ENCODE measurements at regions not wholly inside any gene's neighbourhood (a gene's known extent, or its start where the extent isn't known, plus 50 kb on each side); places are given as distances from the start of the nearest gene placed in this dataset.
"Not testable (repeated sequence)": the region's sequence is repeated elsewhere in the genome, so short reads cannot be mapped to it uniquely, and the experiment has no call there.

DNA sequence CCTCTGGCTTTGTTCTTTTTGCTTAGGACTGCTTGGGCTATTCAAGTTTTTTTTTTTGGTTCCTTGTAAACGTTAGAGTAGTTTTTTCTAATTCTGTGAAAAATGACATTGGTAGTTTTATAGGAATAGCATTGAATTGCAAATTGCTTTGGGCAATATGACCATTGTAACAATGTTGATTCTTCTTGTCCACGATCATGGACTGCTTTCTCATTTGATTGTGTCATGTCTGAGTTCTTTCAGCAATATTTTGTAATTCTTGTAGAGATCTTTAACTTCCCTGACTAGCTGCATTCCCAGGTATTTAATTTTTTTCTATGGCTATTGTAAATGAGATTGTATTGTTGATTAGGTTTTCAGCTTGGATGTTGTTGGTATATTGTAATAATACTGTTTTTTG lies 286.2 kb upstream of the C1QTNF3 start:
- not testable (repeated sequence) for DNase-seq (ENCODE audit: low read depth)

DNA sequence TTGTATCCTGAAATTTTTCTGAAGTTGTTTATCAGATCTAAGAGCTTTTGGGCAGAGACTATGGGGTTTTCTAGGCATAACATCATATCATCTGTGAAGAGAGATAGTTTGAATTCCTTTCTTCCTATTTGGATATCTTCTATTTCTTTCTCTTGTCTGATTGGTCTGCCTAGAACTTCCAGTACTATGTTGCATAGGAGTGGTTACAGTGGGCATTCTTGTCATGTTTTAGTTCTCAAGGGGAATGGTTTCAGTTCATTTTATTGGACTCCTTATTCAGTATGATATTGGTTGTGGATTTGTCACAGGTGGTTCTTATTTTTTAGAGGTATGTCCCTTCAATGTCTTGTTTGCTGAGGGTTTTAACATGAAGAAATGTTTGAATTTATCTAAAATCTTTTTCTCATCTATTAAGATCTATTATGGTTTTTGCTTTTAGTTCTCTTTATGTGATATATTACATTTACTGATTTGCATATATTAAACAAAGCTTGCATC lies 286.6 kb upstream of the C1QTNF3 start:
- DNase-seq (ENCODE audit: low read depth), result not testable (repeated sequence)

DNA sequence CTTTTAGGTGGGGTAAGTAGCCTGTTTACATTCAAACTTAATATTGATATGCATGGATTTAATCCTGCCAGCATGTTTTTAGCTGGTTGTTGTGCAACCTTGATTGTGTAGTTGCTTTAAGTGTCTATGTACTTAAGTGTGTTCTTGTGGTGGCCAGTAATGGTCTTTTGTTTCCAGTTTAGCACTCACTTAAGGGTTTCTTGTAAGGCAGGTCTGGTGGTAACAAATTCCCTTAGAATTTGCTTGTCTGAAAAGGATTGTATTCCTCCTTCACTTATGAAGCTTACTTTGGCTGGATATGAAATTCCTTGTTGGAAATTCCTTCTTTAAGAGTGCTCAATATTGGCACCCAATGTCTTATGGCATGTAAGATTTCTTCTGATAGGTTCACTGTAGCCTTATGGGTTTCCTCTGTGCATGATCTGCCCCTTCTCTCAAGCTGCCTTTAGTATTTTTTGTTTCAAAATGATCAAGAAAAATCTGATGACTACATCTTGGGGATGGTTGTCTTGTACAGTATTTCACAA lies 289.0 kb upstream of the C1QTNF3 start:
- DNase-seq (ENCODE audit: low read depth), result not testable (repeated sequence)

DNA sequence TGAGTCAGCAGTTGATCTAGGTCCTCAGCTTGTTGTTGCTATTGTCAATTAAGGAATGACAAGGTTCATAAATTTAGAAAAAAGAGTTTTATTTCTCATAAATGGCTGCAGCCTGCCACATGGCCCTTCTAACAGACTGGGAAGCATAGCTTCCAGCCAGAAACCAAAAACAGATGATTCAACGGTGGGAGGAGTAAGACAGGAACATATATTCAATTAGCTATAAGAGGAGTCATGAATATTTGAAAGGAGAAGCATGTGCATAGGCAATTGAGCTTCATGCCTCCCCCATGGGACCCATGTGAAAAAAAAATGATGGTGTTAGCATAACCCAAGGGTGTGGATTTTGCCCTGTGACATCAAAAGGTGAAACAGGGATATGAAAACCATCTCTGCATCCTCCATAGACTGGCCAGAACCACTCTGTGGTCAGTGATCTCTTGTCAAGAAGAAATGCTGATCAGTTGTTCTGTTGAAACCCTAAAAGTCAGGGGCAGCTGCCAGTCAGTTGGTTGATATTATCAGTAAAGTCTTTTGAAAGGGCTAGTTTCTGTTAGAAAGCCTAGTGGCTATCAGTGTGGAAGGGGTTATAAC lies 296.5 kb upstream of the C1QTNF3 start:
- not testable (repeated sequence) for DNase-seq (ENCODE audit: low read depth)

DNA sequence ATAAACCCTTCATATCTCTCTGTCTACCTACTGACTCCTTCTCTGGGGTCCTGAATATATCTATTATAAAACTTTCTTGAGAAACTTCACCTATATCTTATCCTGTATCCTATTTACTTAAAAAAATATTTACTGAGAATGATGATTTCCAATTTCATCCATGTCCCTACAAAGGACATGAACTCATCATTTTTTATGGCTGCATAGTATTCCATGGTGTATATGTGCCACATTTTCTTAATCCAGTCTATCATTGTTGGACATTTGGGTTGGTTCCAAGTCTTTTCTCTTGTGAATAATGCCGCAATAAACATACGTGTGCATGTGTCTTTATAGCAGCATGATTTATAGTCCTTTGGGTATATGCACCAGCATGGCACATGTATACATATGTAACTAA lies 301.7 kb upstream of the RAI14 start:
- not testable (repeated sequence) for DNase-seq (ENCODE audit: low read depth)

DNA sequence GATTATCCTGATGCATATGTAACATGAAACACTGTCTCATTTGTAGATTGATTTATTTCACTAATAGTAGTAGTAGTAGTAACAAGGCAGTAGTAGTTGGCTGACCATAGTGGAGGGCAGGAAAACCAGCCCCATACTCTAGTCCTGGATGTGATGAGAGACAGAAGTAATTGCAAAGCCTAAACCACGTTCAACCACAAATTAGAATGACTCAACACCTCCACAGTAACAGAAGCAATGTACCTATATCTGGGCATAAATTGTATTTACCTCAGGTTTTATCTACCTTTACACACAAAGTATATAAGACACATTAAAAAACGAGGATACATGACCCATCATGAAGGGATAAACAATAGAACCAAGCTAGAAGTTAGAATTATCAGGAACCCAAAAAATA lies 284.7 kb upstream of the RAI14 start:
- DNase-seq (ENCODE audit: low read depth), result not testable (repeated sequence)

DNA sequence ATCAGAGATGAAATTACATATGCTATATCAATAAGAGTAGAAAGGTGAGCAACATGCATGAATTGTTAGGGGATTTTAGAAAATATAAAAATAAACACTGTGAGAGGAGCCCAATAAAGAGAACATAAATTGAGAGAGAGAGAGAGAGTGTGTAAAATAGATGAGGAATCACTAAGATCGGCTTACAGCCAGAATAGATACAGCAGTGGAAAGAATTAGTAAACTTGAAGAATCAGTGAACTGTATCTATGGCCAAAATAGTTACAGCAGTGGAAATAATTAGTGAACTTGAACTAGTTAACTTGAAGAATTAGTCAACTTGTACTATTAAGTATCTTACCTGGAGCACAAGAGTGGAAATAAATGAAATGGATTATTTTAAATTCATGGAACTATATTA lies 284.3 kb upstream of the RAI14 start:
- DNase-seq (ENCODE audit: low read depth), result not testable (repeated sequence)

DNA sequence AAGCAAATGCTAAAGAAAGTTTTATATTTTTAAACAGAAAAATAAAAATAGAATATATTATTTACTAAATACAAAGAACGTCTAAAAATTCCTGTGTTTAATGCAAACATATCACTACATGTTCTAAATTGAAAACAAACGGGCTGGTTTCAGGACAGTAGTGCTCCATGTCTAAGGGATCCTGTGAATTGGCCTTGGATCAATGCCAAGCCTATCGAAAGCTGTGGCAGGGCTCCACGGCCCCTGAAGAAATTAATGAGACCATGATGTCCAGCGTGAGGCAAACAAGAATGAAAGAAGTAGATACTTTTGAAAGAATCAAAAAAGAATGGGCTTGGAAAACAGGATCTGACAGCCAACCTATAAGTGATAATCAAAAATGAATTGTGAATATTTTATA lies 283.4 kb upstream of the RAI14 start:
- DNase-seq (ENCODE audit: low read depth), result not testable (repeated sequence)

DNA sequence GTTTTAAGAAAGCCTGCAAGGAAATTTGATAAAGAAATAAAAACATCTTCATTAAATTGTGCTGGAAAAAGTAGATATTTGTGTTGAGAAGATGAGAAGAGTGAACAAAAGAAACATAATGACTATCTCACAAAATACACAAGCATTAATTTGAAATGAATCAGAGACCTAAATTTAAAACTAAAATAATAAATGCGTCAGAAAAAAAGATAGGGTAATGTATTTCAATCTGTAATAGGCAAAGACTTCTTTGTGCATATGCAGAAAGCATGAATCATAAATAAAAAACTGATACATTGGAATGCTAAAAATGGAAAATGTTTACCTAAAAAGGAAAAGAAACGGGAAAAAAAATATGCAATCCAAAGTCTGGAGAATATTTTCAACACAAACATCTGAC lies 278.5 kb upstream of the RAI14 start:
- peak; percentile 3 for DNase-seq (ENCODE audit: low read depth)

DNA sequence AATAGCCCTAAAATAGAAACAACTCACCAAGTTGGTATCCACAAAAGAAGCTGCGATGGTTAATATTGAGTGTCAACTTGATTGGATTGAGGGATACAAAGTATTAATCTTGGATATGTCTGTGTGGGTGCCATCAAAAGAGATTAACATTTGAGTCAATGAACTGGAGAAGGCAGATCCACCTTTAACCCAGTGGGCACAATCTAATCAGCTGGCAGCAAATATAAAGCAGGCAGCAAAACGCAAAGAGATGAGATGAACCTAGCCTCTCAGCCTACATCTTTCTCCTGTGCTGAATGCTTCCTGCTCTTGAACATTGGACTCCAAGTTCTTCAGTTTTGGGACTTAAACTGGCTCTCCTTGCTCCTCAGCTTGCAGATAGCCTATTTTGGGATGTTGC lies 277.6 kb upstream of the RAI14 start:
- DNase-seq (ENCODE audit: low read depth), result not testable (repeated sequence)

DNA sequence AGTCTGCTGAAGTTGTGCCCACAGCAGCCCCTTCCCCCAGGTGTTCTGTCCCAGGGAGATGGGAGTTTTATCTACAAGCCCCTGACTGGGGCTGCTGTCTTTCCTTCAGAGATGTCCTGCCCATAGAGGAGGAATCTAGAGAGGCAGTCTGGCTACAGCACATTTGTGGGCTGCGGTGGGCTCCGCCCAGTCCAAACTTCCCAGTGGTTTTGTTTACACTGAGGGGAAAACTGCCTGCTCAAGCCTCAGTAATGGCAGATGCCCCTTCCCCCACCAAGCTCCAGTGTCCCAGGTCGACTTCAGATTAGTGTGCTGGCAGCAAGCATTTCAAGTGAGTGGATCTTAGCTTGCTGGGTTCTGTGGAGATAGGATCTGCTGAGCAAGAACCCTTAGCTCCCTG lies 267.4 kb upstream of the RAI14 start:
- not testable (repeated sequence) for DNase-seq (ENCODE audit: low read depth)

DNA sequence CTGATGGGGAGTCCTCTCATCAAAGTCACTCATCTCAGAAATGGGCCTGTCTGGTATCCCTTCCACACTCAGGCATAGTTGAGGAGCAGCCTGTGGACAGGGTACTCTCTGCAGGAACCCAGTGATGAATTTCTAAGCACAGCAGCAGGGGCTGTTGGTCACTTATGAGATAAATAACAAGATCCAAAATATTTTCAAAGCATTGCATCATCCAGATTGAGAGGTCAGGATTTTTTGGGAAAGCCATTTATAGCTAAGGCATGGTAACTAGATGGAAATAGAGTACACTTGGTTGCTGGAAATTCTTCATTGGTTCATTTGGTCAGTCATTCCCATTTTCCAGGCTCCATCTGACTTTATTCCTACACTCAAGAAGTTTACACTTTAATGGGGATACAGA lies 246.8 kb upstream of the RAI14 start:
- DNase-seq (ENCODE audit: low read depth), result no peak

DNA sequence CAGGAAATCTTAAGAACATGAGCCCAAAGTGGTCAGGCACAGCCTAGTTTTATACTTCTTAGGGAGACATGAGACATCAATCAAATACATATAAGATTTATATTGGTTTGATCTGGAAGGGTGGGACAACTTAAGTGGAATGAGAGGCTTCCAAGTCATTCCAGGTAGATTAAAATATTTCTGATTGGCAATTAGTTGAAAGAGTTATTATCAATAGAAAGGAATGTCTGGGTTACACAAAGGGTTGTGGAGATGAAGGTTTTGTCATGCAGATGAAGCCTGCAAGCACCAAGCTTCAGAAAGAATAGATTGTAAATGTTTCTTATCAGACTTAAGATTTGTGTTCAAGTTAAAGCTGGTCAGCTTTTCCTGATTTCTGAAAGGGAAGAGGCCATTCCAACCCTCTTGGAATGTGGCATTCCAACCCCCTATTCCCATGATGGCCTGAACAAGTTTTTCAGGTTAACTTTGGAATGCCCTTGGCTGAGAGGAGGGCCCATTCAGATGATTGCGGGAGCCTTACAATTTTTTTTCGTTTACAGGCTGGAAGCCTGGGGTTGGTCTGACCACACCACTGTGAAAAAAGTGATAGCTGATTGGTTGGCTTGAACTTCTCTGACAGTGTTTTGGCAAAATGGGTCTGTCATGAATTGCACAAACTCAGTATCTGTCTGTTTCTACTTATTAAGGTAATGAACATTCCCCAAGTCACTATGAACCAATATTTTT lies 245.6 kb upstream of the RAI14 start:
- no peak for DNase-seq (ENCODE audit: low read depth)

DNA sequence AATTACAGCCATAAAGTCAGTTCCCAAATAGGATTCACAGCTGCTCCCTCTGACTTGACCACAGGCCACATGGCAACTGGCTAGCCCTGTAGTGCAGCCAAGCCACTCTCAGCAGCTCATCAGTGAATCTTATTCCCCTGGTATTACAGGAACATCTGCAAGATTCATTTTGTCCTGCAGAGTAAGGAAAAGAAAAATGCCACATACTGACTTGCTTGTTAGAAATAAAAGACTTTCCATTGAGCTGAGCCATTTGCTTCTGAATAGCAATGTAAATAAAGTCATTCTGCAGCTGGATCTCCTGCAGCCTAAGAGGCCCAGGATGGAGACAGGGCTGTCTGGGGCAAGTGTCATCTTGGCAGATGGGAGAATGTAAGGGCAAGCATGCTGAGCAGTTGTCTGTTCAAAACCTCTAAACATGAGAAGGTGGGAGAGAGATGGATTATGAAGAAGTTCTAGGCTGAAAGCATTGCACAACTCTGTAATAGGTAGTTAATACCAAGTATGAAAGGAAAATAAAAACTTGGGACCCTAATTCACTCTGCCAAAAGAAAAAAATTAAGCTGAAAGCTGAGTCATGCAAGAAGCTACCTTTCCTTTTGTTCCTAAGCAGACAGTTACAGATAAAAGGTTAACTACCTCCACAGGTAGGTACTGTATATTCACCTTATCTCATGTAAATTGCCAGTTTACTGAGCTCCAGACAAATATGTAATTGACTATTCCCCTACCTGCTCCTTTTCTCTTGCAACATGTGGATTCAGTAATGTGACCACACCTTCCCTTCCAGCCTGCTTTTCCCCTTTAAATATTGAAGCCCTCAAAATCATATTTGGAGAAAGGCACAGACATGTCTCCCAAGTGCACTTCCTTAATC lies 244.4 kb upstream of the RAI14 start:
- DNase-seq (ENCODE audit: low read depth), result no peak

DNA sequence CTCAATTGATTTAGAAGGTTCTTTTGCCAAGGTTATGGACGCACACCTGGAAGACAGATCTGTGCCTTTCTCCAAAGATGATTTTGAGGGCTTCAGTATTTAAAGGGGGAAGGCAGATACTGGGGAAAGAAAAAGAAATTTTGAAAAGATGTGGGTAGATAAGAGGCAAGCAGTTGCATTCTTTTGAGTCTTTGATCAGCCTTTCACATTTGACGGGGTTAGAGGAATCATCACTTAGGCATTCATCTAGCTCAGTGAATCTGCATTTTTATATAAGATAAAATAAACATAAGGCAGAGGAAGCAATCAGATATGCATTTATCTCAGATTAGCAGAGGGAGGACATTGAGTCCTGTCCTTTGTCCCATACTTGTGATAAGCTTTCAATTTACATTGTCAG lies 243.4 kb upstream of the RAI14 start:
- peak; percentile 80 for DNase-seq (ENCODE audit: low read depth)

DNA sequence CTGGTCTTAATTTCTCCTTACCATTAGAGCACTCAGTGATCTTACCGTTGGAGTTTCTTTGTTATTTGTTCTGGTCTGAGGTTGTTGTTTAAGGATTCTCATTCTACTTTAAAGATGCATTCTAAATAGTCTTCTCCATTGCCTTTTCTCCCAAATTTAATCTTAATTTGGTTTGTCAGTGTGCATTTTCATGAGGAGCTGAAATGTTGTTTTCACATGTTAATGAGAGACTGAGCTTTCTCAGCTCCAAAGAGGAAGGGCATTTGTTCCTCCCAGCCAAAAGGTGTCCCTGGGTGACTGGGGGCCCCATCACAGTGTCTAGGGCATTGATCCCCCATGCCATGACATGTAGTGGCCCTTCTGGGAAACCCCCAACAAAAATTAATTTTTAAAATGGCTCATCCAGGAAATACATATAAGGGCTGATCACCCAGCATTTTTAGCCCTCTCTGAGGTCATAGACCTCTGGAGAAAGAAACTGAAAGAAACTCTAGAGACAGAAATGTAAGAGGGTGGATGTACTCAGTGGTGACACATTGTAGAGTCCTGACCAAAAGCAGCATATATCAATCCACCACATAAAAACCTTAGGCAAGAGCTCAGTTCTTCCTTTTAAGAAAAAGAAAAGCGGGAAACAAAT lies 240.4 kb upstream of the RAI14 start:
- DNase-seq (ENCODE audit: low read depth), result peak; percentile 70

DNA sequence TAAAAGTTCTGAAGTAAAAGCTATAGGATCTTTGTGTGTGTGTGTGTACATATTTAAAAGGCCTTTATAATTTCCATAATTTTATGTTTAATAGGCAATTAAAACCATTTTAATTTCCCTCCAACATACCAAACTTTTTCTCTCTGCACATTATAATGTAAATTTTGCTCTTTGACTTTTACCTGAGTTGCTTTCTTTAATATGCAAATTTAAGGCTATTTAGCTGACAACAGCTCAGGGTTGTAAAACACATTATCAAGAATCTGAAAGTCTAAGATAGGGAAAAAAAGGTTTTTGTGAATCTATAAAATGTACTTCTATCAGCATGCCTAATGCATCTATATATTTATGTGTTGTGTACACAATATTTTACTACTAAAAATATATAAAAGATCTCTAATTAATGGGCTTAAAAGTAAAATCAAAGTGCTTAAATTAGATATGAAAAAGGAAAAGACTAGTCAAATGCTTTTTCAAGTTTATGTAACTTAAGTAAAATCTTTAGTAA lies 239.6 kb upstream of the RAI14 start:
- no peak for DNase-seq (ENCODE audit: low read depth)

DNA sequence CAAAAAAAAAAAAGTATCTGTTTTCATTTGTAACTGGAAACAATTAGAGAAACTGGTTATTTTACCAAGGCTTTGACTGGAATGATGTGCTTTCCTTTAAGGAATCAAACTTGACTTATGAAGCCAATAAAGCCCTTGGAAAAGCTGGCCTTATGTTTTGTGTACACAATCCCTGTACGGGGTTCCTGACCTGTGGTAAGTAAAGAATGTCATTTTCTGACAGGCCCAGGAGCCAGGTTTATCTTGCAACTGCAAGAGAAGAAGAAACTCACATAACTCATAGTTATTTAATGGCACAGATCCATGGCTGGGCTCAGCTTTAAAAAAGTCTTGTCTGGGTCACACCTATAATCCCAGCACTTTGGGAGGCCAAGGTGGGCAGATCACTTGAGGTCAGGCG lies 235.9 kb upstream of the RAI14 start:
- DNase-seq (ENCODE audit: low read depth), result not testable (repeated sequence)

DNA sequence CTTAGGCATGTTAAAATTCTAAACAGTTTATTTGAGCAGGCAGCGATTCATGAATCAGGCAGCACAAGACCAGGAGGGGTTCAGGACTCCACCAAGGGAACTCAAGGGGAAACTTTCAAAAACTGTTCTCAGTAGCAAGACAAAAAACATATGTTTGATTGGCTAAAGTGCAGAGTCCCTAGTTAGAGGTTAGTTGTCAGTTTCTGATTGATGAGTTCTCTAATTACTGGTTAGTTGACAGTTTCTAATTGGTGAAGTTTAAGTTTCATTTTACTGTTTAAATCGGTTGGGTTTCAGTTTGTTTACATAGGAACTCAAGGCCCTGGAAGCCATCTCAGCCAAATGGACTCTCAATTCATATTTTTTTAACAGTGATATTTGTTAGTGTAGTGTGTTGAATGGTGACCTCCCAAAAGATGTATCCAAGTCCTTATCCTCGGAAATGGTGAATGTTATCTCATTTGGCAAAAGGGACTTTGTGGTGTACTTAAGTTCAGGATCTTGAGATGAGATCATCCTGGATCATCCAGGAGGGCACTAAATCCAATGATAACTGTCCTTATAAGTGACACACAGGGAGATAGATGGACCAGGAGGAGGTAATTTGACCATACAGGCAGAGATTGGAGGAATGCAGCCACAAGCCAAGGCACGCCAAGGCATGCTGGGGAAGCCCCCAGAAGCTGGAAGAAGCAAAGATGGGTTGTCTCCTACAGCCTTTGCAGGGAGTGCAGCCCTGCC lies 219.2 kb upstream of the RAI14 start:
- DNase-seq (ENCODE audit: low read depth), result no peak

DNA sequence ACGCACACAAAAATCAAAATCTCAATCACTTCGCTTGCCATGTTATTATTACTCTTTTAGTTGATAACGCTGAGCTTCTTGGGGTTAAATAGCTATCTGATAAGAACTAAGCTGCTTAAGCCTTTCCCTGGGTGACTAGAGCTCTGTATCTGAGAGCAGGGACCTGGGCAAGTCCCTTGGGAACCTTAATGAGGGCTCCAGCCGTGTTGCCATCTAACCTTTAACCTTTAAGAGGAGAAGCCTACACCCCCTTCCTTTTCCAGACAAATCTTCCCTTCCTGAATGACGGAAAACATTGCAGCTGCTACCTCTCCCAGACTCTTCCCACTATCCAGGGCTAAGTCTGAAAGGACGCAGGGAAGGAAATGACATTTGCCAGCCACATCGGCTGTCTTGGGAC lies 216.5 kb upstream of the RAI14 start:
- DNase-seq (ENCODE audit: low read depth), result no peak

DNA sequence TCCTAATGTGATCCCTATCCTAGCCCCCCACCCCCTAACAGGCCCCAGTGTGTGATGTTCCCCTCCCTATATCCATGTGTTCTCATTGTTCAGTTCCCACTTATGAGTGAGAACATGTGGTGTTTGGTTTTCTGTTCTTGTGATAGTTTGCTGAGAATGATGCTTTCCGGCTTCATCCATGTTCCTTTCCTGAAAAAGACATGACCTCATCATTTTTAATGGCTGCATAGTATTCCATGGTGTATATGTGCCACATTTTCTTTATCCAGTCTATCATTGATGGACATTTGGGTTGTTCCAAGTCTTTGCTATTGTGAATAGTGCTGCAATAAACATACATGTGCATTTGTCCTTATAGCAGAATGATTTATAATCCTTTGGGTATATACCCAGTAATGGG lies 214.4 kb upstream of the RAI14 start:
- not testable (repeated sequence) for DNase-seq (ENCODE audit: low read depth)
